Stimulated activated CD4-positive, alpha-beta T cell treated with anti-CD3 and anti-CD28 coated beads, Interleukin-12 subunit alpha, Interleukin-12 subunit beta, amount 100 ng/mL, for 4 hours (primary cell): ENCODE measurements at regions not wholly inside any gene's neighbourhood (a gene's known extent, or its start where the extent isn't known, plus 50 kb on each side); places are given as distances from the start of the nearest gene placed in this dataset.

Source experiments
- DNase-seq: peaks from one replicate; pipeline ENCODE4 v3.0.0-alpha.2; 2020

GRCh38 chr18:77455004-77455403, 205.4 kb downstream of the GALR1 start:
- no peak for DNase-seq

- DNase-seq: no peak
These were observed 208.0 kb downstream of the GALR1 start for GRCh38 chr18:77457681-77458080.

- no peak for DNase-seq
These were observed 211.5 kb downstream of the GALR1 start for GRCh38 chr18:77461062-77461688.

DNA sequence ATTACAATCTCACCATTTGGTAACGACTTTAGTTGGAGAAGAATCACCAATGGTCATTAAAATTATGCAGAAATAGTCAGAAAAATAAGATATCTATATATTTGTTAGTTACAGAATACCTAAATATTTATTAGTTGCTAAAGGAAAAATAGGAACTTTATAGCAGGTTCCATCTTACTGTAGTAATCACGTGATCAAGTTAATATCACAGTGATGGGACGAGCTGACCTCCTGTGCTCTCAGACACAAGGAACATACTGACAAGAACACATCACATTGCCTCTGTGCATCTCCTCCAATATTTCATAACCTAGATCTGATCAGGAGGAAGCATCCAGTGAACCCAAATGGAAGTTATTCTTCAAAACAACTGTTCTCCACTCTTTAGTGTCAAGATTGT, 215.3 kb downstream of the GALR1 start:
- no peak for DNase-seq

DNA sequence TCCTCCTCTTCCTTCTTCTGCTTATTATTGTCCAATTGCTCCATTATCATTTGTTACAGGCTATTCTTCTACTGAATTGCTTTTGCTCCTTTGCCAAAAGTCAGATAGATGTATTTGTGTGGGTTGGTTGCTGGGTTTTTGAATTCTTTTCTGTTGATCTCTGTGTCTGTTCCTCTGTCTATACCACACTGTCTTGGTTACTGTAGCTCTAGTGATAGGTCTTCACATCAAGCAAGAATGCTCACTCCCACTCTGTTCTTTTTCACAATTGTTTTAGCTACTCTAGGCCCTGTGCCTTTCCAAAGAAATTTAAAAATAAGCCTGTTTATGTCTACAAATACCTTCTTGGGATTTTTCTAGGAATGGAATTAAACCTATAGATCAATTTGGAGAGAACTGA, 217.2 kb downstream of the GALR1 start:
- DNase-seq: no peak

GRCh38 chr18:77469131-77469530, 219.5 kb downstream of the GALR1 start:
- DNase-seq: no peak

GRCh38 chr18:77470569-77471413, 221.1 kb downstream of the GALR1 start:
- no peak for DNase-seq

DNA sequence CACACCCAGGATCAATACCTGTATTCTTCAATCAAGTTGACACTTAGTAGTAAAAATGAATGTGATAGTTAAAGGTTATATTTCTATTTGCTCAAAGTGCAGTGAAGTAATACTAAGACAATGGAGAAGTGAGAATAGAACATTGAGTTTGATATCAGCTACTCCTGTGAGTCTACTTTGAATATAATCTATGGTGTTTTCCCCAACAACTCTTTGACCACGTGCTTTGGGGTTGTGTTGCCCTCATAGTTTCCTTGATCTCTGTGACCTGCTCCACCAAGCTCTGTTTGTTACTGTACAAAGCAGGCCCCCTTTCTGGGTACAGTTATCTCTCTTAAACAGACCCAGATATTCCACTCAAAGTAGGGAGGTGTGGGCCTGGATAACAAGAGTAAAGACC, 222.9 kb downstream of the GALR1 start:
- no peak for DNase-seq

- no peak for DNase-seq
These were observed 229.2 kb downstream of the GALR1 start for GRCh38 chr18:77478646-77479442.

GRCh38 chr18:77481541-77481940, 231.9 kb downstream of the GALR1 start:
- no peak for DNase-seq

- DNase-seq: no peak
These were observed 232.8 kb downstream of the GALR1 start for GRCh38 chr18:77482190-77483085.

DNA sequence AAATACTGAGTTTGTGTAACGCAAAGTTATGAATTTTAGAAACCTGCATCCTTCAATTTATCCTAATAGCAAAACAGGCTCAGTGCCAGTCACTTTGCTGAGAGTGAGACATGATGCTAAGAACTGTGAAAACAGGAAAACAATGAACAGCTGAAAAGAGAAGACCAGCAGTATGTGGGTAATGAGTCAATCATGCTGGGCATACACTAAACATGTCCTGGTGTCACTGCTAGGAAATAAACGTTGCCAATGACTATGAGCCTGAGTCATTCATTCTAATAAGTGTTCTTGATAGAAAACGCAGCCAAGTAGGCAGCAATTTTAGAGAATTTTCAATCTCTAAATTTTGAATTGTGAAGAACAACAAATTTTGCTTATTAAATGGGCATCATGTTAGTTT, 237.3 kb downstream of the GALR1 start:
- no peak for DNase-seq

DNA sequence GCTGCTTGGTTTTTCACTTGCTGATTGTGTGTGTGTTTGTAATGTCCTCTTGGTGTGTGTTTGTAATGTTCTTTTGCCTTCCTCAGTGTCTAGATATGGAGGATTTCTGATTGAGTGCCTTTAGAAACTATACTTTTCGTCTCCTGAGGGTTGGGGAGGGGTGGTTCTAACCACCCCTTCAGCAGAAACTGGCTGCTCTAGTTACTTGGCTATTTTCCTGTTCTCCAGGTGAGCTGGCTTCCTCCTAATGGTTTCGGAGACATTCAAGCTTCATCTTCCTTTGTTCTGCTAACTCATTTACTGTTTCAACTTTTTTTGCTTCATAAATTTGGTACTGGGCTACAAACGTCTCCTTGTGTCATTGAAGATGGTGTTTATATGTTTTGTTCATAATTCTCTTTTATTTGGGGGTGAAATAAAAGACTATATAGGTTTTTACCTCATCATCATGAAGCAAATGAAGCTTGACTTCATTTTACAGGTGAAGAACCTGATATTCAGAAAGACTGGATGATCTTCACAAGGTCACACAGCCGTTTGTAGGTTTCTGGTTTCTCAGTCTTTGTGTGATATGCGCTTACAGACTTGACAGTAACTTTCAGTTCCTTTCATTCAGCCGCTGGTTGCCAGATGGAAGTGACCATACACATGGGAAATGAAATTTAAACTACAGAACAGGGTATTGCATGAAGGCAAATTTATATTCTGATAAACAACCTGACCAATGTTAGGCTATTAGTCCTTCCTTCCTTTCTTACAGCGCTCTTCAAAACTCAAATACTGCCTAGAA, 238.5 kb downstream of the GALR1 start:
- DNase-seq: no peak

DNA sequence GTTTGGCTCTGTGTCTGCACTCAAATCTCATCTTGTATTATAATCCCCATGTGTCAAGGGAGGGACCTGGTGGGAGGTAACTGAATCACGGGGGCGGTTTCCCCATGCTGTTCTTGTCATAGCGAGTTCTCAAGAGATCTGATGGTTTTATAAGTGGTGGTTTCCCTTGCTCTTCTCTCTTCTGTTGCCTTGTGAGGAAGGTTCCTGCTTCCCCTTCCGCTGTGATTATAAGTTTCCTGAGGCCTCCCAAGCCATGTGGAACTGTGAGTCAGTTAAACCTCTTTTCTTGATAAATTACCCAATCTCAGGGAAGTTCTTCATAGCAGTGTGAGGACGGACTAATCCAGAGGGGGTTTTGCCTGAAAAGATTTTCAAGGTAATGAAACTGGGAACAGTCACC, 245.4 kb downstream of the GALR1 start:
- DNase-seq: no peak

- DNase-seq: no peak
These were observed 246.5 kb downstream of the GALR1 start for GRCh38 chr18:77495982-77496690.

GRCh38 chr18:77501266-77501665, 251.6 kb downstream of the GALR1 start:
- no peak for DNase-seq

- no peak for DNase-seq
These were observed 255.9 kb downstream of the GALR1 start for GRCh38 chr18:77505499-77505898.

- DNase-seq: no peak
These were observed 262.5 kb downstream of the GALR1 start for GRCh38 chr18:77512152-77512551.

GRCh38 chr18:77517901-77518300, 268.3 kb downstream of the GALR1 start:
- no peak for DNase-seq

DNA sequence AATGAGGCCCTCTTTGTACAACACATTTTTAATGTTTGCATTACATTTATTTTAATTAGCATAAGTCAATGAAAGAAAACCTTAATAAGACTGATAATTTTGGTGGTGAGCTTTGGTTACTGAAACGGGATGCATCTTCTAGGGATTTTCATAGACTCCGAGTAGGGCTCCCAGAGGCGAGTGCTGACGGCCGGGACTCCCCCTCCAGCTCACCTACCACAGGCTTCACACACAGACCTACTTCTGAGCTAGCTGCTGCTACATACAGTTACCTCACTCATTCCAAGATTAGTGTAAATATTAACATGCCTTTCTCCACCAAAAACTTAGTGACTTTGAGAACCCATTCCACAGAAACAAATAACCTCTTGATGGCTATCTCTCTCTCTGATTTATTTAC, 271.1 kb downstream of the GALR1 start:
- DNase-seq: no peak

DNA sequence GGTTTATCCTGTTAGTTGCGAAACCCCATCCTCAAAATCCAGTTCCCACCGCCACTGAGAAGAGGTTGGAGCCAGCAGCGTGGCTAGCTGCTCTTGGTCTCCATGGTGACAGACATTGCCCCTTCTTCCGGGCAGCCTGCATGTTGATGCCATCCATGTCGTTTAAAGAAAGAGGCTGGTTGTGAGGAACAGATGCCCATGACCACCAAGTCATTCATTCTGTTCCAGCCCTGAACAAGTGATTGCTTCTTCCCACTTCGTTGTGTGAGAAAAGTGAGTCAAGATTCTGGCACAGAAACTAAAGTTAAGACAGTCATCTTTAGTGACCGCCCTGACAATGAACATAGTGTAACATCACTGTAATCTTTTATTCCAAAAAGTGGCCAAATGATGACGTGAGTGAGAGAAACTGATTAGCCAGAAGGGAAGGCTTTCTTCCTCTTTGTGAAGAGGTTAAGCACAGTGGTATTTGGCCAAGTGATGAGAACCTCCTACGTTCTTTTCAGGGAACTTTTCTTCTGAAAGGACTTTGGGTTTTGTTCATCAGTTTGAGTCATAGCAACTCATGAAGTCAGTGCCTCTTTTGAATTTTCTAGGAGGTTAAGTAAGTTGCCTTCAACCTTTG, 272.5 kb downstream of the GALR1 start:
- DNase-seq: no peak
